GM10266 (cell line): ENCODE measurements at regions not wholly inside any gene's neighbourhood (a gene's known extent, or its start where the extent isn't known, plus 50 kb on each side); places are given as distances from the start of the nearest gene placed in this dataset.

Experiments
- DNase-seq: peaks from one replicate; pipeline ENCODE4 v3.0.0; 2012; ENCODE audit errors: extremely low spot score
- CTCF ChIP-seq: IDR thresholded peaks from 2 replicates; pipeline ENCODE4 v1.5.1; 2012; ENCODE audit warnings: mild to moderate bottlenecking, low read depth; ENCODE audit not compliant: control insufficient read depth, insufficient read depth; ENCODE audit errors: missing control alignments

- no peak for TF ChIP-seq CTCF
- DNase-seq, result no peak
Observed at GRCh38 chr3:43866529-43867353, 176.0 kb downstream of the ABHD5 start.

- no peak for TF ChIP-seq CTCF
- DNase-seq, result no peak
Observed at GRCh38 chr3:43867436-43868072, 176.8 kb downstream of the ABHD5 start.

- no peak for TF ChIP-seq CTCF
- no peak for DNase-seq
Observed at GRCh38 chr3:43869491-43869890, 178.8 kb downstream of the ABHD5 start.

GRCh38 chr3:43870120-43870519 is 179.4 kb downstream of the ABHD5 start:
- TF ChIP-seq CTCF, result no peak
- DNase-seq, result no peak

- no peak for TF ChIP-seq CTCF
Observed at GRCh38 chr3:43870844-43871626, 180.3 kb downstream of the ABHD5 start.

GRCh38 chr3:43871627-43872245 is 181.0 kb downstream of the ABHD5 start:
- no peak for TF ChIP-seq CTCF
- DNase-seq, result no peak

More at GRCh38 chr3:43870844-43871626, 180.3 kb downstream of the ABHD5 start:
- DNase-seq, result no peak

- TF ChIP-seq CTCF, result no peak
- DNase-seq, result no peak
Observed at GRCh38 chr3:43872301-43872700, 181.6 kb downstream of the ABHD5 start.
